ENCODE measurements at regions not wholly inside any gene's neighbourhood (a gene's known extent, or its start where the extent isn't known, plus 50 kb on each side); places are given as distances from the start of the nearest gene placed in this dataset.

- peak; percentile 41 for TF ChIP-seq CTCF (conservative IDR thresholded peaks at IDR 0.05; ENCODE audit: low read depth, low read length)
- DNase-seq (ENCODE audit: low read depth) = peak; percentile 62
- no peak overlapping the region for H3K4me3 ChIP-seq (ENCODE audit: low read length)
These were observed 228.8 kb downstream of the SMARCA2 start for GRCh38 chr9:2243666-2244555.

GRCh38 chr9:2247340-2247739 lies 232.2 kb downstream of the SMARCA2 start:
- no peak for TF ChIP-seq CTCF (conservative IDR thresholded peaks at IDR 0.05; ENCODE audit: low read depth, low read length)
- no peak overlapping the region for H3K4me3 ChIP-seq (ENCODE audit: low read length)
- DNase-seq (ENCODE audit: low read depth) = no peak

GRCh38 chr9:2248768-2249265 lies 233.7 kb downstream of the SMARCA2 start:
- DNase-seq (ENCODE audit: low read depth) = no peak
- no peak overlapping the region for H3K4me3 ChIP-seq (ENCODE audit: low read length)
- TF ChIP-seq CTCF (conservative IDR thresholded peaks at IDR 0.05; ENCODE audit: low read depth, low read length) = no peak

GRCh38 chr9:2253636-2254580 lies 238.8 kb downstream of the SMARCA2 start:
- no peak for TF ChIP-seq CTCF (conservative IDR thresholded peaks at IDR 0.05; ENCODE audit: low read depth, low read length)
- no peak for DNase-seq (ENCODE audit: low read depth)
- no peak overlapping the region for H3K4me3 ChIP-seq (ENCODE audit: low read length)

- no peak overlapping the region for H3K4me3 ChIP-seq (ENCODE audit: low read length)
These were observed 240.0 kb downstream of the SMARCA2 start for GRCh38 chr9:2255128-2255527.

More at GRCh38 chr9:2255128-2255527, 240.0 kb downstream of the SMARCA2 start:
- no peak for TF ChIP-seq CTCF (conservative IDR thresholded peaks at IDR 0.05; ENCODE audit: low read depth, low read length)
- DNase-seq (ENCODE audit: low read depth) = no peak
